ENCODE measurements at regions not wholly inside any gene's neighbourhood (a gene's known extent, or its start where the extent isn't known, plus 50 kb on each side); places are given as distances from the start of the nearest gene placed in this dataset.

DNA sequence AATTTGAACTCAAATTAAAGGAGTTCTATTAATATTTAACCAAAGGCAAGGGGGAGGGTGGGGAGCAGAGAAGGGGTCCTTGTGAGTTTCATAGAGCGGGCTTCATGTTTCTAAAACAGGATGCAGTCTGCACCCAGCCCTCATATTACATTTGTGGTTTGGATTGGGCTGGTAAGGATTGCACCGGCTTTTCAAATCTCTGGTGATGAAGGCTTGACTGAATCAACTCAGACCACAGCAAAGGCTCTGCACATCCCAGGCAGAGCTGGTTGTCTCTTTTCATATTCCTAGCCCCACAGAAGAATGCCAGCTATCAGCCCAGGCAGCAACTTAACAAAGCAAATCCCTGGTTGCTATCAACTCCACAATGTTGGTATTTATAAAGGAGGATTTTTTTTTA lies 1221.4 kb downstream of the VRK1 start:
- Mint-ChIP-seq H3K36me3 (no peaks in the 10 kb centered on the region), H3K27ac (no peak overlapping the region), H3K27me3 (peaks cover 6 to 22% of the 10 kb centered on the region in 2 donors), H3K4me3 (no peak overlapping the region), H3K4me1 (ENCODE audit: low read depth in 2 of 2) (peaks cover 8 to 15% of the 10 kb centered on the region in 2 donors), H3K9me3 (no peaks in the 10 kb centered on the region)
- no peak for DNase-seq (ENCODE audit: low spot score)
- no peak for ATAC-seq

- Mint-ChIP-seq H3K36me3 (no peaks in the 10 kb centered on the region), H3K27ac (no peak overlapping the region), H3K9me3 (no peaks in the 10 kb centered on the region), H3K4me3 (no peak overlapping the region), H3K27me3 (peaks cover 14 to 19% of the 10 kb centered on the region in 2 donors), H3K4me1 (ENCODE audit: low read depth in 2 of 2) (peaks cover 6% of the 10 kb centered on the region in 2 donors)
- DNase-seq (ENCODE audit: low spot score) (no peak), ATAC-seq (no peak)
These were observed 1225.6 kb downstream of the VRK1 start for GRCh38 chr14:98022541-98023520.

DNA sequence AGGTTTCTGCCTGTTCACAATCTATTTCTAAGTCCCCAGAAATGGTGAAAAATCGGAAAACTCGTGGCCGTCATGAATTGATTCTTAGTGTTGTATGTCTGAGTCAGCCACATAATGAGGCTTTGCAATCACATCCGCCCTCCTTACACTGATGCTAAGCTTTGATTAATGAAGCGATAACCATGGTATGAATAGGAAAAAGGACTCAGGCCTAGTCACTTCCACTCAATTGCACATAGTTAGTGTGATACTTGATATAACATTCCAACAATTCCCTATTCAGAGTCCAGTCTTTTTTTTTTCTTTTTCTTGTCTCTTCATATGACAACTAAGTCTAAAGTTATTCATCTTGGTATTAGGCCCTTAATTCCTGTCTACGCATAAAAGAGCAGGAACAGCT lies 1231.0 kb downstream of the VRK1 start:
- Mint-ChIP-seq H3K9me3 (no peaks in the 10 kb centered on the region), H3K4me3 (no peak overlapping the region), H3K36me3 (peaks cover 4% of the 10 kb centered on the region), H3K27ac (no peak overlapping the region), H3K4me1 (ENCODE audit: low read depth in 2 of 2) (no peaks in the 10 kb centered on the region), H3K27me3 (peaks cover 14 to 22% of the 10 kb centered on the region in 2 donors)
- ATAC-seq (no peak), DNase-seq (ENCODE audit: low spot score) (no peak)

GRCh38 chr14:98035396-98035795 lies 1236.6 kb downstream of the BCL11B start:
- no peaks in the 10 kb centered on the region for H3K4me1 Mint-ChIP-seq (ENCODE audit: low read depth in 2 of 2)
- DNase-seq (ENCODE audit: low spot score) = no peak
- ATAC-seq = no peak
- H3K27ac Mint-ChIP-seq = no peak overlapping the region
- peaks cover 4% of the 10 kb centered on the region for H3K36me3 Mint-ChIP-seq
- H3K9me3 Mint-ChIP-seq = no peaks in the 10 kb centered on the region
- no peak overlapping the region for H3K4me3 Mint-ChIP-seq
- H3K27me3 Mint-ChIP-seq = peaks cover 0 to 11% of the 10 kb centered on the region in 2 donors

- Mint-ChIP-seq H3K4me3 (no peak overlapping the region), H3K27me3 (peaks cover 0 to 14% of the 10 kb centered on the region in 2 donors), H3K36me3 (no peaks in the 10 kb centered on the region), H3K9me3 (no peaks in the 10 kb centered on the region), H3K4me1 (ENCODE audit: low read depth in 2 of 2) (no peaks in the 10 kb centered on the region), H3K27ac (no peak overlapping the region)
- ATAC-seq (no peak), DNase-seq (ENCODE audit: low spot score) (no peak)
These were observed 1234.2 kb downstream of the BCL11B start for GRCh38 chr14:98037831-98038230.

DNA sequence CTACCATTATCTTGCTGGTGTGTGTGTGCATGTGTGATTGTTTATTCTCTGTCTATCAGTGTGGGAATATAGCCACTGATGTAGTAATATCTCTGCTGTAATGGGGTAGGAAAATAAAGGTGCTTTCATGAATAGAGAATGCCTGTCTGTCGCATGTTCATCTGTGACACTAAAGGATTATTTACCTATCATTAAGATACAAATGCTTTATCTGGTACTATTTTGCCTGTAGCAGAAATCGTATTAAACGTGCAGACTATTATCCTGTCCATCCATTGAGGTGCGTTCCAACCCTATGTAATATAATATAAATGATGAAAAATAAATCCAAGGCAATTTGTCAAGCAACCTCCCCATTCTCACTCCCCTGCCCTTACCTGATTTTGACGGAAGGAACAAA lies 1215.1 kb downstream of the BCL11B start:
- no peaks in the 10 kb centered on the region for H3K4me1 Mint-ChIP-seq (ENCODE audit: low read depth in 2 of 2)
- ATAC-seq = no peak

GRCh38 chr14:98059106-98059505 lies 1212.9 kb downstream of the BCL11B start:
- H3K27ac Mint-ChIP-seq = no peak overlapping the region
- H3K36me3 Mint-ChIP-seq = no peaks in the 10 kb centered on the region
- ATAC-seq = no peak
- no peak for DNase-seq (ENCODE audit: low spot score)
- H3K4me1 Mint-ChIP-seq (ENCODE audit: low read depth in 2 of 2) = no peaks in the 10 kb centered on the region
- H3K4me3 Mint-ChIP-seq = no peak overlapping the region
- peaks cover 19 to 26% of the 10 kb centered on the region in 2 donors for H3K27me3 Mint-ChIP-seq
- H3K9me3 Mint-ChIP-seq = no peaks in the 10 kb centered on the region

More for the DNA sequence above, 1215.1 kb downstream of the BCL11B start:
- no peak for DNase-seq (ENCODE audit: low spot score)
- Mint-ChIP-seq H3K36me3 (no peaks in the 10 kb centered on the region), H3K27me3 (peaks cover 16 to 20% of the 10 kb centered on the region in 2 donors), H3K27ac (no peak overlapping the region), H3K4me3 (no peak overlapping the region), H3K9me3 (no peaks in the 10 kb centered on the region)

DNA sequence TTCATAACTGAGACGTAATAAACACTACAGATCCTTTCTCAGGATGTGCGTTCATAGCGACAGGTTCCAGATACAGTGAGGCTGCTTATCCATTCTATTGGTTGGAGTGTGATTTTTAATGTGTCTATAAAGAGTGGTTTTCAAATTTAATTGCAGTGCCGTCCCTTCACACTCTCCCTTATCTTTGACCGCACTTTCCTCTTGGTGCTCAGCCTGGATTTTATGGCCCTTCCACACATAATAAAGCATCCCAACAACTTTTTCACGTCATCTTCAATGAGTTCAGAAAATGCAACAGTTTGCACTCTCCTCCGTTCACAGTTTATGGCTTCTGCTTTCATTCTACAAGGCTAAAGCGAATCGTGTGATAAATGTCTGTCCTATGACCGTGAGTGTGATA lies 1209.9 kb downstream of the BCL11B start:
- H3K36me3 Mint-ChIP-seq = no peaks in the 10 kb centered on the region
- H3K4me3 Mint-ChIP-seq = no peak overlapping the region
- no peak for DNase-seq (ENCODE audit: low spot score)
- no peak overlapping the region for H3K27ac Mint-ChIP-seq
- H3K4me1 Mint-ChIP-seq (ENCODE audit: low read depth in 2 of 2) = no peaks in the 10 kb centered on the region
- no peak for ATAC-seq
- peaks cover 8 to 13% of the 10 kb centered on the region in 2 donors for H3K27me3 Mint-ChIP-seq
- no peaks in the 10 kb centered on the region for H3K9me3 Mint-ChIP-seq

- DNase-seq (ENCODE audit: low spot score) (no peak), ATAC-seq (no peak)
- Mint-ChIP-seq H3K9me3 (no peaks in the 10 kb centered on the region), H3K4me1 (ENCODE audit: low read depth in 2 of 2) (no peaks in the 10 kb centered on the region), H3K27ac (no peak overlapping the region), H3K27me3 (peaks cover 9 to 15% of the 10 kb centered on the region in 2 donors), H3K36me3 (no peaks in the 10 kb centered on the region), H3K4me3 (no peak overlapping the region)
These were observed 1202.3 kb downstream of the BCL11B start for GRCh38 chr14:98069712-98070171.

DNA sequence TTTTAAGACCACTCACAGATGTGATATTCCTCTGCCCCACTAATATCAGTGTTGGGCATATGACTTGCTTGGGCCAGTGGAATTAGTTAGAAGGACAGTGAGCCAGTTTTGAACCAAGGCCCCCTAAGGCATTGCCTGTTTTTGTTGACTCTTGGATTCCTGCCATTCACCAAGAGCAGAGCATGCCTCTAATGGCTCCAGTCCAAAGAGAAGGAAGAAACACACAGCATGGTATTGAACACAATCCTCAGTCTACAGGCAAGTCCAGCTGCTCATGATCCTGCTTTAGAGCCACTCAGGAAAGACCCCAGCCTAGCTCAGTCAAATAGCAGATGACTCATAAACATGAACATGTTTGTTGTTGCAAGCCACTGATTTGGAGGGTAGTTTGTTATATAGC lies 1201.5 kb downstream of the BCL11B start:
- no peak for DNase-seq (ENCODE audit: low spot score)
- no peak for ATAC-seq
- Mint-ChIP-seq H3K27me3 (peaks cover 9 to 15% of the 10 kb centered on the region in 2 donors), H3K36me3 (no peaks in the 10 kb centered on the region), H3K4me1 (ENCODE audit: low read depth in 2 of 2) (no peaks in the 10 kb centered on the region), H3K27ac (no peak overlapping the region), H3K4me3 (no peak overlapping the region), H3K9me3 (no peaks in the 10 kb centered on the region)

DNA sequence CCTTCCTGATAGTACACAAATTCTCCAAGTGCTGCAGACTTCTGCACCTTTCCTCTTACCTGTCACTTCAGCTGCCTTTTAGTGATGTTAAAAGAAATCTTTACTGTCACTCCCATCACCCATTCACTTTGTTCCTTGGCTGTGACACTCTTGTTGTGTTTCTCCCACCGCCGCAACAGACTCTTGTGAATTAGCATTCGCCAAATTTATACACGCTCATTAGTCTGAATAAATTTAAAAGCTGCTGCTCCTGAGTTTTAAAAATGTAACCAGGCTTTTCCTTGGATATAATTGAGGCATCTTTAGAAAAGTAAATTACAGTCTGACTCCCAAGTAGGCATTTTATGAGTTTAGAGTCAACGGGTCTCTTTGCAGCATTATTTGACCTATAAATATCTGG lies 1197.9 kb downstream of the BCL11B start:
- no peaks in the 10 kb centered on the region for H3K9me3 Mint-ChIP-seq
- DNase-seq (ENCODE audit: low spot score) = no peak
- ATAC-seq = no peak
- peaks cover 5 to 15% of the 10 kb centered on the region in 2 donors for H3K27me3 Mint-ChIP-seq
- no peaks in the 10 kb centered on the region for H3K4me1 Mint-ChIP-seq (ENCODE audit: low read depth in 2 of 2)
- H3K4me3 Mint-ChIP-seq = no peak overlapping the region
- H3K27ac Mint-ChIP-seq = no peak overlapping the region
- no peaks in the 10 kb centered on the region for H3K36me3 Mint-ChIP-seq

GRCh38 chr14:98077176-98077575 lies 1194.8 kb downstream of the BCL11B start:
- H3K27ac Mint-ChIP-seq = no peak overlapping the region

DNA sequence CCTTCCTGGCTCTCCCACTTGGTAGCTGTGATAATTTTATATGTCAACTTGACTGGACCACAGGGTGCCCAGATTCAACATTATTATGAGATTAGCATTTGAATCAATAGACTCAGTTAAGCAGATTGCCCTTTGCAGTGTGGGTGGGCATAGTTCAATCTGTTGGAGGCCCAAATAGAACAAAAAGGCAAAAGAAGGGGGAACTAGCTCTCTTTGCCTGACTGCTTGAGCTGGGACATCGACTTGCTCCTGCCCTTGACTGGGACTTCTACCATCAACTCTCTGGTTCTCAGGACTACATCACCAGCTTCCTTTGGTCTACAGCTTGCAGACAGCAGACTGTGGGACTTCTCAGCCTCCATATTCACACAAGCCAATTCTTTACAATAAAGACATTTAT lies 1189.2 kb downstream of the BCL11B start:
- ATAC-seq (no peak), DNase-seq (ENCODE audit: low spot score) (no peak)
- H3K36me3 Mint-ChIP-seq = no peaks in the 10 kb centered on the region
- no peak overlapping the region for H3K27ac Mint-ChIP-seq
- no peaks in the 10 kb centered on the region for H3K9me3 Mint-ChIP-seq
- no peak overlapping the region for H3K4me3 Mint-ChIP-seq
- peaks cover 32% of the 10 kb centered on the region in 2 donors for H3K27me3 Mint-ChIP-seq
- H3K4me1 Mint-ChIP-seq (ENCODE audit: low read depth in 2 of 2) = no peaks in the 10 kb centered on the region

More at GRCh38 chr14:98077176-98077575, 1194.8 kb downstream of the BCL11B start:
- Mint-ChIP-seq H3K36me3 (no peaks in the 10 kb centered on the region), H3K4me3 (no peak overlapping the region), H3K4me1 (ENCODE audit: low read depth in 2 of 2) (no peaks in the 10 kb centered on the region), H3K9me3 (no peaks in the 10 kb centered on the region), H3K27me3 (peaks cover 22 to 27% of the 10 kb centered on the region in 2 donors)
- DNase-seq (ENCODE audit: low spot score) = no peak
- no peak for ATAC-seq

- Mint-ChIP-seq H3K9me3 (no peaks in the 10 kb centered on the region), H3K4me1 (ENCODE audit: low read depth in 2 of 2) (no peaks in the 10 kb centered on the region), H3K27me3 (peaks cover 29 to 30% of the 10 kb centered on the region in 2 donors), H3K27ac (no peak overlapping the region), H3K36me3 (no peaks in the 10 kb centered on the region), H3K4me3 (no peak overlapping the region)
- ATAC-seq (no peak), DNase-seq (ENCODE audit: low spot score) (no peak)
These were observed 1186.2 kb downstream of the BCL11B start for GRCh38 chr14:98085751-98086150.

Measured in natural killer cell treated with Interleukin-12 subunit alpha and Interleukin-12 subunit beta and Interleukin-15 and Interleukin-18, amount 100 ng/mL, for 72 hours (primary cell).